GM21367 (cell line): ENCODE measurements at regions not wholly inside any gene's neighbourhood (a gene's known extent, or its start where the extent isn't known, plus 50 kb on each side); places are given as distances from the start of the nearest gene placed in this dataset.

ENCODE experiments used
- ATAC-seq: cut with Tn5 transposase; IDR thresholded peaks from one replicate; pipeline ENCODE4 v1.9.1; 2021; ENCODE audit not compliant: unreplicated experiment

GRCh38 chr13:24107955-24108614 is 52.4 kb upstream of the SPATA13 start:
- no peak for ATAC-seq

GRCh38 chr13:24108615-24108965 is 51.9 kb upstream of the SPATA13 start:
- no peak for ATAC-seq

- no peak for ATAC-seq
Observed at GRCh38 chr13:24110011-24110410, 50.5 kb upstream of the SPATA13 start.
